Superior temporal gyrus (tissue), 1 donor: ENCODE measurements at regions not wholly inside any gene's neighbourhood (a gene's known extent, or its start where the extent isn't known, plus 50 kb on each side); places are given as distances from the start of the nearest gene placed in this dataset.

Experiments used
- DNase-seq: peaks from one replicate; pipeline ENCODE4 v3.0.0-alpha.2; 2016; ENCODE audit errors: extremely low spot score

DNA sequence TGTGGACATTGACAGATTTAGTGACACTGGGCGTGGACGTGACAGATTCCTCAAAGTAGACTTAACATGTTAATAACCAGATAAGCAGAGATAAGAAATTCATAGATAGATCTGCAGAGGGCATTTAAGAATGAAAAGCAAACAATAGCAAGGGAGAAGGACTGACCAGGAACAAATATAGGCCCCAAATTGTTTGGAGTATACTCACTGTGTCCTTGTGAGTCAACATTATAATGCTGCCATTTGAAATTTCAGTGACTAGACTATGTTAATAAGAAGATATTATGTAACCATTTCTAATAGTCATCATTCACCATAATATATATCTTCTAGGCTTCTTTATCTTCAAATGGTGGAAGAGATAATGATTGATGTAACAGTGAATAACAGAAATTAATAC, 78.1 kb upstream of the SLC38A11 start:
- DNase-seq = no peak

DNA sequence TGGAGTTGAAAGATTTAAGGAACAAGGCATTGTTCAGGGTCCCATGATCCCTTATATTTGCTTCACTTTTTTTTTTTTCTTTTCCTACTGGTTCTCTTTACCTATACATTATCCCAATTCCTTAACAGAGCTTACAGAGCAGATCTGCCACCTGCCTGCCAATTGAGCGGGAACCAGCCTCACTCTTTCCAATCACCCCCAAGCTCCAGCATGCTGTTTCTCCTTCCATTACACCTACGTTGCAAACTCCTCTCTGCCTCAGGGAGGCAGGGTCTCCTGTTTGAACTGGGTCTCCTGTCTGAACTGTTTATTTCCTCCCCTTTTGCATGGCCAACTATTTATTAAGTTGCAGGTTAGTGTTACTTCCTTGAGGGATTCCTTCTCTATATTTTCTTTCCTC, 77.2 kb upstream of the SLC38A11 start:
- DNase-seq = no peak

DNA sequence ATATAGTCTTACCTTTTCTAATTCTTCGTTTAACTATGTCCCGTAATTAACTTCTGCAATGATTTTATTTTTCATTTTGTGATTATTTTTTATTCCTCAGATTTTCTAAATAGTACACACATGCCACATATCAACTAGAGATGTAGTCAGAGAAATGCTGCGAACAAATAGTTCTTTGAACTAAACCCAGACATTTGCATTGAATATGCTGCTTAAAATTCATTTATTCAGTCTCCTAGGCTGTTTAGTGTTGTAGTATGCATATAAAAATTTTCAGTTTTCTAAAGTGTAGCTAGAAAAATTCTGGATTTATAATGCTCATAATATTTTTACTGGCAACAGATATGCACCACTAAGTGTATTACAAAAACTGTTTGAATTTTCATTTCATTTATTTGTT, 68.9 kb upstream of the SLC38A11 start:
- no peak for DNase-seq

DNA sequence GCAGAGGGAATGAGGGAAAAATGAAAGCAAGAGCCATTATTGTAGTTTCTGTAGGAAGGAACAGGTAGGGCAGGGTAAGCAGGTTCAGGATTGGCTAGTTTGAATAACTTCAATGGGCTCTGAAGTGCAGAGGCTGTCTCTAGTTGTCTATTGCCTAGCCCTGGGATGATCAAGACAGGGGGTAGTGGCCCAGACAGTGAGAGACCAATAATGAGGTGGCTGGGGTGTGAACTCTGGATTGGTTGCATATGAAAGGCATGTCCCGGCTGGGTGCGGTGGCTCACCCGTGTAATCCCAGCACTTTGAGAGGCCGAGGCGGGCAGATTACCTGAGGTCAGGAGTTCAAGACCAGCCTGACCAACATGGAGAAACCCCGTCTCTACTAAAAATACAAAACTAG, 67.5 kb upstream of the SLC38A11 start:
- DNase-seq = no peak

DNA sequence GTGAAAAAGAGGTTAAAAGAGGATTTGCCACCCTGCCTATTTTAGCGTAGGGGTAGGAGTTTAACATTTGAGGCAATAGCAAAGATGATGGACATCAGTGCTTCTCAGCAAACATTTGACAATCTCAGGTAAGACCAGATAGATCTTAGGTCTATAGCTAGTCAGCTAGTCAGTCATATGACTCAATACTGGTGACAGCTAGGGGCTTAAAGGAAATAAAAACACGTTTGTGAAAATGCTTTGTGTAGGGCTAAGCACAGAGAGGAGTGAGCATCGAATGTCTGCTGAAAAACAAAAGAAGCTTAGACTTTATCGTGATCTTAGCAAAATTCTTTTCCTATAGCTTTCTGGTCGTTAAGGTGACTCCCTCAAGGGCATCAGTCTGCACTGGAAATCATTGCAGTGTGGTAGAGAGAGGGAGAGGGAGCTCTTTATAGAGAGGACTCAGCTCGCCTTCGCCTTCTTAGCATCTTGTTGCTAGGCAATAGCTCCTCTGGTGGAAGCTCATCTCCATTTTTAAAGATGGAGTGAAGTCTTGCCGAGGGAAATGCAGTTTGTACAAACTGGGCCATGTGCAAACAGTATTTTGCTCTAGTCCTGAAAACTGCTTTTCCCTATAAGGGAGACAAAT, 62.8 kb upstream of the SLC38A11 start:
- DNase-seq = peak; percentile 75

DNA sequence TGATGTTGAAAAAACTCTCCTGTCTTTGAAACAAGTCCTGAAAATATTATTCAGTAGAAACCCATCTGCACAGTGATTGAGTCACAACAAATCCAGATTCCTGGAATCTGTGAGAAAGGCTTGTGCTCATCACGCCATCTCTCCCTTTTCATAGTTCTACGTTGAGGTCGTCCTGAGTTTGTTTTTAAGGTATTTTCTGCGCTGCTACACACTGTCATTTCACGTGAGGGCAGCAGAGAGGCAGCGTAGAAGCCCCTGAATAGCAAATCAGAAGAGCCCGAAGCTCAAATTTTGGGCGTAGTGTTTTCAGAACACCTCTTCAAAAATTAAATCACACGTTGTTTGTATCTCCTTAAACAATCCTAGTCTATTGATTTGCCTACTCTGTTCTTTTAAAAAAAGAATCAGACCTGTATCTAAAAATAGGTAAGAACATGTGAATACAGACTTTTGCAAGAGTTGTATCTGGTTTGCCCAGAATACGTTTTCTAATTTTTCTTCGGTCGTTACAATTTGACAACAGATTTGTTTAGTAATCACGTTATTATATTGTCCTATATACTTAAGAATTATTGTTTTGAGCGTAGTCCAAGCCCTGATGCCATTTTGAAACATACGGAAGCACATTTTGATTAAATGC, 61.6 kb upstream of the SLC38A11 start:
- peak; percentile 82 for DNase-seq

DNA sequence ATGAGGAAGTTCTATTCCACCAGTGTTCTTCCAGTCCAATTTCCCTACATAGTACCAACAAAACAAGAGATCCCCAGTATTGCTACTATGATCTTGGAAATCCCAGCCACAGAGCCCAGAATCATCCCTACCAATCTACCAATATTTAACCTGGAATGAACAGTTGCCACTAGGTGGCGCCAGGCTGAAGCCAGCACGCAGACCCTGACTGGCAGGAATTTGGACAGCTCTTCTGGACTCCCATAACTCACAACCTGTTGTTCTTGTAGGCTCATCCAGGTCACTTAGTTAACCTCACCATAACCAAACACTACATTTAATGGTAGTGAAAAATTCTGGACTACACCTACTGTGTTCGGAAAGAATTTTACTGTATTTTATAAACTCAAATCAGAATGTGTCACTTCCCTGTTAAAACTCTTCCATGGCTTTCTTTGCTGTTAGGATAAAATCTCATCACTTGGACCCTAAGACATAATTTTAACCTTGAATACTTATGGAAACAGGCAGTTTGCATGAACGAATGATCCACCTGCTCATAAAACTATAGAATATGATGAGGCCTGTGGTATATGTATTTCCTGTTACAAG, 59.8 kb upstream of the SLC38A11 start:
- DNase-seq = peak; percentile 88

DNA sequence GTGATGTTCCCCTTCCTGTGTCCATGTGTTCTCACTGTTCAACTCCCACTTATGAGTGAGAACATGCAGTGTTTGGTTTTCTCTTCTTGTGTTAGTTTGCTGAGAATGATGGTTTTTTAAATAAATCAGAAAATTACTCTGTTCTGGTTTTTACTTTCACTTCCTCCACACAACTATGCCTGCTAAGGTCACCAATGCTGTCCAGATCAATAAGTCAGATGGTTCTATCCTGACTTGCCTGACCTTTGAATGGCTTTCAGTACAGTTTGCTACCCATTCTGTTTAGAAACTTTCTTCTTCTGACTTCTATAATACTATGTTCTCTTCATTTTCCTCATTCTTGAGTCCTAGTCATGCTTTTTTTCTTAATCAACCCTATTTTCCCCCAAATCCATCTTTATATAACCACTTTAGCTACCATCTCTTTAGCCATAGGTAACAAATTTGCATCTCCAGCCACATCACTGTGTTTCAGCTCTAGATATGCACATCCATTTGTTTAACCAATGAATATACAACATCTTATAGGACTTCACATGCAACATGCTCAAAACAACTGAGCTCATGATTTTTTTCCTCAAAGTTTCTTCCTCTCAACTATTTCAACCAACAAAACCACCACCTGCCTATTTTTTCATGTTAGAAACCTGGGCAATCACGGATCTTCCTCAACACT, 58.8 kb upstream of the SLC38A11 start:
- no peak for DNase-seq

DNA sequence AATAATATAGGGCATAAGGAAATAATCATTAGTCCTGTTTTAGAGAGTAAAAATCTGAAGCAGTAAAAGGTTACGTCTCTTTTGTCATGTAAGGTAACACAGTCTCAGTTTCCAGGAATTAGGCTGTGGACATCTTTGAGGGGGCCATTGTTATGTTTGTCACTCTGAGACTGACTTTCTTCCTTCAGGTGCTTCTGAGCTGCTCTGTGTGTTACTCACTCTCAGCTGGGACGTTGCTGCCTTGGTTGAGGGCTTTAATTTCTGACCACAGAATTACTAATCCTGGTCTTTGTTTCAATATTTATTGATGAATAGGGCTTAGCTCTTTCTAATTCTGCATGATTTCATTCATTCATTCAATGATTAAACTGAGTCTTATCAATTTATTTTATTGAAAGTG, 55.9 kb upstream of the SLC38A11 start:
- no peak for DNase-seq

DNA sequence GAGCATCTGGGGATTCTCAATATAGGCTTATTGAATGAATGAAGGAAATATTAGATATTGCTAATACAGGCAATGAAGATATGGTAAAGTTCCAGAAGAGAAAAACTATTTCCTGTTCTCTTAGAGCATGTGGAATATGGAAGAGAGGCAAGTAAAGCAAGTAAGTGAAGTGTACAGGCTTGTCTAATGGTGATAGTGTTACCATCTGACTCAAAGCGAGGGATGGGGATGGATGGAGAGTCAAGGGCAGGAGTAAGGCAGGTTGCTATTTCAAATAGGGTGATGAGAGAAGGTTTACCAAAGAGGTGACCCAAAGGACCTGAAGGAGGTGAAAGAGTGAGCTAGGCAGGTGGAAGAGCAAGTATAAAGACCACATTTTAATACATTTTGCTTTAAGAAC, 55.2 kb upstream of the SLC38A11 start:
- DNase-seq = no peak

DNA sequence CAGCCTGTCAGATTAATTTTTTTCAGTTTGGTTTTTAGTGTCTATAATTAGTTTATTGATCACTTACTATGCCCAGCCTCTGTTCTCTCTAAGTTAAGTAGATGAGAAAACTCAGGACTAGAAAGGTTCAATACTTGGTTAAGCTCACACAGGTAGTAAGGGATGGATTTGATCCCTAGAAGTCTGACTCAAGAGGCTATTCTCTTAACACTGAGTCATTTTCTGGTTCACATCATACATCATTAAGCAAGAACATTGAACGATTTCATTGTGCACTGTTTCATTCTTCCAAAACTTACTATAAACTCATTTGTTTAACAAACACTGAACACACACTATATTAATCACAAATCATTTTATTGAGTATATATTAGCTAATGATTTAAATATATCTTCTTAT, 54.1 kb upstream of the SLC38A11 start:
- DNase-seq = no peak

DNA sequence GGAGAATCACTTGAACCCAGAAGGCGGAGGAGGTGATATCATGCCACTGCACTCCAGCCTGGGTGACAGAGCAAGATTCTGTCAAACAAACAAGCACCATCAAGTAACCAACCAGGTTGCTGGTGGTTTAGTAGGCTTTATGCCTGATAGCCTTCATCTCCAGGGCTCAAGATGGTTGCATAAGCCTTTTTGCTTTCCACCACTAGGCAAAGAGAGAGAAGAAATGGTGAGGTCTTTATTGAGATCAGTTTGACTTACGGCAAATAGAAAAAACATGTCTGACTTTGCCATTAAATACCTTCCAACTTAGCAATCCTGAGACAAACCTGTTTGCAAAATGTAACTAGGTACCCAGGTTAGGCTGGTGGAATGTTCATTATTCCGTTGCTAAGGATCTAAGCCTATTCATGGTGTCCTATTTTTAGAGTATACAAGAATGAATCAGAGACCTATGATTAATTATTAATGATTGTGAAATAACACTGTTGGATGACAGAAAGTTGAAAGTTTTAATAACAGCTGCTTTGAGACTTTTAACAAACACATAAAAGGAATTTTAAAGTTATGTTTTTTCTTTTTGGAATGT, 53.5 kb upstream of the SLC38A11 start:
- no peak for DNase-seq

DNA sequence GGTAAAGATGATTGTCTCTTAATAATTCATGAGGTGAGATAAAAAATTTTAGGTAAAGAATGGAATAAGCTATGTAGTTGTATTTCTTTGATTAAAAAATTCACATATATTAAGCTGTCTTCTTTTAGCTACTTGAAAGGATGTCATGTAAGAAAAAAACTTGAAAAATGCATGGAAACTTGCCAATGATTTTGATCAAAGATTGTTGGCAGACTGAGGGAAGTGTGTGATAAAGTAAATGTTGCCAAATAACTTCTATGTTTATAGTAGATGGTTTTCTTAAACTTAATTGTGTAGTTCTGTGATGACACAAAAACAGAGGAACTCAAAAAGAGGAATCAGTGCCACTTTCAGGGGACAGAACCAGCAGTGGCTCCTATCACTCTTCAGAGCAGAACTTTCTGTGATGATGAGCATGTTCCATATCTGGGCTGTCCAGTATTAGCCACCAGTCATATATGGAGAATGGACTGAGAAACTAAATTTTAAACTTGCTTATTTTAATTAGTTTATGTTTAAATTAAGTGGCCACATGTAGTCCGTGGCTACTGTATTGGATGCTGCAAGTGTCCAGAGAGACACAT, 51.9 kb upstream of the SLC38A11 start:
- no peak for DNase-seq
